MM.1S (cell line): ENCODE measurements at regions not wholly inside any gene's neighbourhood (a gene's known extent, or its start where the extent isn't known, plus 50 kb on each side); places are given as distances from the start of the nearest gene placed in this dataset.
A peak's percentile ranks its signal among the peaks of the same experiment; 100 is the strongest.

Experiments
- DNase-seq: peaks from one replicate; pipeline ENCODE4 v3.0.0-alpha.2; 2015
- H2AFZ ChIP-seq: fragments of 300-600 bp; sonication (generic); 2 replicates; pipeline ENCODE4 v1.6.0; 2016; ENCODE audit warnings: antibody characterized with exemption, low read length
- H3F3A ChIP-seq: fragments of 300-600 bp; sonication (generic); 2 replicates; pipeline ENCODE4 v1.6.1; 2016; ENCODE audit warnings: mild to moderate bottlenecking, antibody characterized with exemption, low read length, moderate library complexity, mixed read lengths; ENCODE audit not compliant: insufficient read depth
- H3K27ac ChIP-seq: fragments of 300-600 bp; sonication (generic); 2 replicates; pipeline ENCODE4 v1.5.1; 2016; ENCODE audit warnings: mild to moderate bottlenecking, low read length
- H3K27me3 ChIP-seq: fragments of 300-600 bp; sonication (generic); replicated peaks from 2 replicates; pipeline ENCODE4 v1.6.0; 2016; ENCODE audit warnings: low read length; ENCODE audit not compliant: insufficient read depth
- H3K36me3 ChIP-seq: fragments of 300-600 bp; sonication (generic); replicated peaks from 2 replicates; pipeline ENCODE4 v1.6.1; 2016; ENCODE audit warnings: mild to moderate bottlenecking, low read length, mixed read lengths; ENCODE audit not compliant: insufficient read depth
- H3K4me1 ChIP-seq: fragments of 300-600 bp; sonication (generic); 2 replicates; pipeline ENCODE4 v1.6.1; 2016; ENCODE audit warnings: low read length, mixed read lengths
- H3K4me2 ChIP-seq: fragments of 300-600 bp; sonication (generic); 2 replicates; pipeline ENCODE4 v1.6.0; 2016; ENCODE audit warnings: low read depth, low read length
- H3K4me3 ChIP-seq: fragments of 300-600 bp; sonication (generic); 2 replicates; pipeline ENCODE4 v1.5.1; 2016; ENCODE audit warnings: low read length, mixed read lengths
- H3K79me2 ChIP-seq: fragments of 300-600 bp; sonication (generic); 2 replicates; pipeline ENCODE4 v1.6.1; 2016; ENCODE audit warnings: mixed run types, low read length, mixed read lengths
- H3K9ac ChIP-seq: fragments of 300-600 bp; sonication (generic); 2 replicates; pipeline ENCODE4 v1.6.1; 2016; ENCODE audit warnings: low read length, mixed read lengths
- H3K9me2 ChIP-seq: fragments of 300-600 bp; sonication (generic); replicated peaks from 2 replicates; pipeline ENCODE4 v1.6.1; 2016; ENCODE audit warnings: mild to moderate bottlenecking, low read length, mixed read lengths; ENCODE audit not compliant: insufficient read depth
- H3K9me3 ChIP-seq: fragments of 300-600 bp; sonication (generic); replicated peaks from 2 replicates; pipeline ENCODE4 v1.6.1; 2016; ENCODE audit warnings: mild to moderate bottlenecking, low read length, mixed read lengths; ENCODE audit not compliant: insufficient read depth
- H4K20me1 ChIP-seq: fragments of 300-600 bp; sonication (generic); 2 replicates; pipeline ENCODE4 v1.6.1; 2016; ENCODE audit warnings: mild to moderate bottlenecking, low read length, moderate library complexity, mixed read lengths; ENCODE audit not compliant: insufficient read depth
- EZH2 ChIP-seq: fragments of 300-600 bp; sonication (generic); optimal IDR thresholded peaks from 2 replicates; pipeline ENCODE3; 2017; ENCODE audit warnings: low read depth, mild to moderate bottlenecking, antibody characterized with exemption, low read length, mixed read lengths
- EZH2phosphoT487 ChIP-seq: fragments of 300-600 bp; sonication (generic); IDR thresholded peaks from 2 replicates; pipeline ENCODE4 v1.6.1; 2018; ENCODE audit warnings: antibody characterized with exemption, low read length
- TF ChIP-seq, protein P1 (sequence below): fragments of 300-600 bp; sonication (generic); IDR thresholded peaks from 2 replicates; pipeline ENCODE4 v1.5.1; 2016; ENCODE audit warnings: antibody characterized with exemption, low read length, mixed read lengths

DNA sequence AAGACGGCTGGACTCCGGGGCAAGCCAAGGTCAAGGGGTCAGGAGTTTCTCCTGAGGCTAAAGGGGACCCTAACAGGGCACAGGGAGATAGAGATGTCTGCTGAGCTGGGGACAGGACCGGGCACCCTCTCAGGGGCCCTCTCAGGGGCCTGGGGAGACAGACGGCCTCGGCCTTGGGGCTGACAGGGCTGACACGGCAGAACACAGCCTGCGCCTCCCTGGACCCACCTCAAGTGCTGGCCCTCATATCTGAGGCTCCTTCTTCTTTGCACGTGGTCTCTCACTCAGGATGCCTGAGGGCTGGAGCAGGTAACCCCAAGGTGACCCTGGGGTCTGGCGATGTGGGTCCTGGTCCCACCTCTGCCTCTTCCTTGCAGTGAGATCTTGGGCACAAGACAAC is 186.9 kb upstream of the TNRC6C start:
- Histone ChIP-seq H2AFZ (no peak overlapping the region), H3F3A (peaks cover 14% of the 10 kb centered on the region; the same call in 1 of the 2 replicates), H3K27ac (no peak overlapping the region), H3K4me2 (no peak overlapping the region), H3K9me3 (no peaks in the 10 kb centered on the region), H3K9ac (no peak overlapping the region), H3K4me1 (peaks cover 21% of the 10 kb centered on the region), H4K20me1 (no peaks in the 10 kb centered on the region), H3K79me2 (no peaks in the 10 kb centered on the region), H3K36me3 (no peaks in the 10 kb centered on the region), H3K27me3 (peaks cover 4% of the 10 kb centered on the region; the same call in 1 of the 2 replicates), H3K4me3 (no peak overlapping the region), H3K9me2 (no peaks in the 10 kb centered on the region)
- no peak for DNase-seq
- TF ChIP-seq EZH2, result no peak
- TF ChIP-seq, protein P1, sequence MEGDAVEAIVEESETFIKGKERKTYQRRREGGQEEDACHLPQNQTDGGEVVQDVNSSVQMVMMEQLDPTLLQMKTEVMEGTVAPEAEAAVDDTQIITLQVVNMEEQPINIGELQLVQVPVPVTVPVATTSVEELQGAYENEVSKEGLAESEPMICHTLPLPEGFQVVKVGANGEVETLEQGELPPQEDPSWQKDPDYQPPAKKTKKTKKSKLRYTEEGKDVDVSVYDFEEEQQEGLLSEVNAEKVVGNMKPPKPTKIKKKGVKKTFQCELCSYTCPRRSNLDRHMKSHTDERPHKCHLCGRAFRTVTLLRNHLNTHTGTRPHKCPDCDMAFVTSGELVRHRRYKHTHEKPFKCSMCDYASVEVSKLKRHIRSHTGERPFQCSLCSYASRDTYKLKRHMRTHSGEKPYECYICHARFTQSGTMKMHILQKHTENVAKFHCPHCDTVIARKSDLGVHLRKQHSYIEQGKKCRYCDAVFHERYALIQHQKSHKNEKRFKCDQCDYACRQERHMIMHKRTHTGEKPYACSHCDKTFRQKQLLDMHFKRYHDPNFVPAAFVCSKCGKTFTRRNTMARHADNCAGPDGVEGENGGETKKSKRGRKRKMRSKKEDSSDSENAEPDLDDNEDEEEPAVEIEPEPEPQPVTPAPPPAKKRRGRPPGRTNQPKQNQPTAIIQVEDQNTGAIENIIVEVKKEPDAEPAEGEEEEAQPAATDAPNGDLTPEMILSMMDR, result no peak
- no peak for TF ChIP-seq EZH2phosphoT487

DNA sequence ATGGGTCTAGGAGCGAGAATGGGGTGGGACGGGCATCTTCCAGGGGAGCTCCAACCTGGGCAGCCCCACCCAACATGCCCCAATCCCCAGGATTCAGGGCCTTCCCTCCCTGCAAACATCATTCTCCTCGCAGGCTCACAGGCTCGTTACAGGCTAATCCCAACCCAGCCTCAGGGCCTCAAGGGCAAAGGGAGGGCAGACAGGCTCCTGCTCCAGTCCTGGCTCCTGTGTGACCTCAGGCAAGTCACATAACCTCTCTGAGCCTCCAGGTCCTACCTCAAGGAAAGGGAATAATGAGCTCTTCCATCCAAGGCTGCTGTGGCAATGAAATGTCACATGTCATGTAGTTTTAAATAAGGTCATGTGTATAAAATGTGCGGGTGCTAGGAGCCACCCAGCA is 186.5 kb upstream of the TNRC6C start:
- no peaks in the 10 kb centered on the region for H3K9me3 ChIP-seq
- no peaks in the 10 kb centered on the region for H3K79me2 ChIP-seq
- no peaks in the 10 kb centered on the region for H3K36me3 ChIP-seq
- H3K4me1 ChIP-seq, result peaks cover 21% of the 10 kb centered on the region
- no peak overlapping the region for H3K4me2 ChIP-seq
- H4K20me1 ChIP-seq, result no peaks in the 10 kb centered on the region
- no peak overlapping the region for H3K4me3 ChIP-seq
- no peaks in the 10 kb centered on the region for H3K9me2 ChIP-seq
- H3F3A ChIP-seq, result peaks cover 14% of the 10 kb centered on the region; the same call in 1 of the 2 replicates
- no peak overlapping the region for H2AFZ ChIP-seq
- DNase-seq, result no peak
- H3K9ac ChIP-seq, result no peak overlapping the region
- H3K27ac ChIP-seq, result no peak overlapping the region
- H3K27me3 ChIP-seq, result peaks cover 4% of the 10 kb centered on the region; the same call in 1 of the 2 replicates
- TF ChIP-seq, protein P1, result no peak
- no peak for TF ChIP-seq EZH2phosphoT487
- no peak for TF ChIP-seq EZH2

DNA sequence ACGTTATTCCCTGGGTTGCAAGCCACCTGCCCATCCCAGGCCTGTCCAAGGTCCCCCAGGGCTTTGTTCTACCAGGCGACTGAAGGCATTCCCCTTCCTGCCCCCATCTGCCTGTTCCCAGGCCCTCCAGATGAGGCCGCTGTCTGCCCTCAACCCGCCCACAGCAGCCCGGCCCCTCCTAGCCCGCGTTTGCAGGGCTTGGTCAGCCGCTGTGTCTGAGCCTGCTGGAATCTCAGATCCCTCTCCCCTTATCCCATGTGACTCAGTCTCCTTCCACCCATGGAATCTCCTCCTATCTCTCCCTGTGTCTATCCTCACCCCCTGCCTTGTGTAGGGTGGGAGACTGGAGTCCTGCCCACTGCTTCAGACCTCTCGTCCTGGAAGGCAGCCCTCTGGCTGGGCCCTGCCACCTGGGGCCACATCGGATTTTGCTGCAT is 186.0 kb upstream of the TNRC6C start:
- no peak overlapping the region for H3K27ac ChIP-seq
- H3K79me2 ChIP-seq, result no peaks in the 10 kb centered on the region
- H3K9ac ChIP-seq, result no peak overlapping the region
- no peak overlapping the region for H2AFZ ChIP-seq
- H3K36me3 ChIP-seq, result no peaks in the 10 kb centered on the region
- H3K9me3 ChIP-seq, result no peaks in the 10 kb centered on the region
- TF ChIP-seq, protein P1, result peak; percentile 76
- no peak for TF ChIP-seq EZH2
- H3K9me2 ChIP-seq, result no peaks in the 10 kb centered on the region
- H3K4me3 ChIP-seq, result no peak overlapping the region
- no peaks in the 10 kb centered on the region for H4K20me1 ChIP-seq
- peaks cover 14% of the 10 kb centered on the region; the same call in 1 of the 2 replicates for H3F3A ChIP-seq
- peaks cover 4% of the 10 kb centered on the region; the same call in 1 of the 2 replicates for H3K27me3 ChIP-seq
- H3K4me1 ChIP-seq, result peaks cover 21% of the 10 kb centered on the region
- DNase-seq, result peak; percentile 52
- no peak overlapping the region for H3K4me2 ChIP-seq
